ENCODE measurements at regions not wholly inside any gene's neighbourhood (a gene's known extent, or its start where the extent isn't known, plus 50 kb on each side); places are given as distances from the start of the nearest gene placed in this dataset.

DNA sequence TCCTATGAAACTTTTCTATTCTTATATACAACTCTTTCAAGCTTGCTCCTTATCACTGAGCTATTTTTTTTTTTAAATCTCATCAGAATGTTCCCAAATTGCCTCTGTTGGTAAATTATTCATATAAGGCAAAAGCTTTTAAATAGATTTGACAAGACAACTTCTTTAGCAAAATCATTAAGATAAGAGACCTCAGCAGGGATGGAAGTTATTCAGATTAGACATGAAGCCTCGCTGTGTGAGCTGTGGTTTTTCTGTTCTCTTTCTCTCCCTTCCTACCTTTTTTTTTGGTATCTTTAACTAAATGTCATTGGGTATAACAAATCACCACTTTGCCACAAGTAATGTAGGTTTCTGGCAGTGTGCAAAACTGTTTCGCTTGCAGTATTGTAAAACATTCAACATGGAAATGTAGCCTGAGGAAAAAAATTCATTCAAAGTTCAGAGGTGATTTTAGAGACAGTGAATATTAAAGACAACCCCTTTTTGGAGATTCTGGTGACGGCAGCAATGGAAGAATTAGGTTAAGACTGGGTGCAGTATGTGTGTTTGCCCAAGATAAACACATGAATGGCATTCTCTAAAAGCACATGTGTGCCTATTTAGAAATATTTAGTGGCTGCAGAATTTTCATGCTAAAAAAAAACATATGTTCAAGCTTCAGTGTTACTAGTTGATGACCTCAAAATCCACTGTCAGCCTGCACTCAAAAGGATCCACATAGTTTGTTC, 467.1 kb downstream of the ZNF608 start:
- no peaks in the 10 kb centered on the region for H3K4me1 ChIP-seq (ENCODE audit: control insufficient read depth, insufficient read depth, low read length)
- H3K4me2 ChIP-seq (ENCODE audit: low read length), result no peak overlapping the region
- no peaks in the 10 kb centered on the region for H3K9me3 ChIP-seq (replicated peaks; ENCODE audit: low read length)
- H3K9ac ChIP-seq (ENCODE audit: low read depth, low read length), result no peak overlapping the region
- H3K27me3 ChIP-seq (ENCODE audit: control insufficient read depth, insufficient read depth, low read length), result peaks cover 6% of the 10 kb centered on the region
- H3K36me3 ChIP-seq (ENCODE audit: insufficient read depth, low read length), result no peaks in the 10 kb centered on the region
- no peak overlapping the region for H3K4me3 ChIP-seq (ENCODE audit: low read length)

DNA sequence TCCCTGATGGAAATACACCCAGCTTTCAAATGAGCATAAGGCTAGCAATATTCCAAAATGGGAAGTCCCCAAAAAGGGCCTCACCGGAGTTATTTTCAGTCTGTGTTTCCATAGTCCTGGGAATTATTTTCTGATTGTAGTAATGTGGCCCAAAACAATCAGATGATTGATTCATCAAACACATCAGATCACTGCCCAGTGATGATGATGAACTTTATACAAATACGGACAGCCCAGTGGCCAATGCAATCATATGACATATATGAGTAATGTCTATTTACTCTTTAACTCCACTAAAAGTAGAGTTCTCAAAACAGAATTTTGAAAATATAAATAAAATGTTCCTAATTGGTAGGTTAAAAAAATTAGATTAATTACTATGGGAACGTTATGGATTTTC, 467.8 kb downstream of the ZNF608 start:
- Histone ChIP-seq H3K9ac (ENCODE audit: low read depth, low read length) (no peak overlapping the region), H3K27me3 (ENCODE audit: control insufficient read depth, insufficient read depth, low read length) (peaks cover 6% of the 10 kb centered on the region), H3K4me3 (ENCODE audit: low read length) (no peak overlapping the region), H3K36me3 (ENCODE audit: insufficient read depth, low read length) (no peaks in the 10 kb centered on the region), H3K4me1 (ENCODE audit: control insufficient read depth, insufficient read depth, low read length) (no peaks in the 10 kb centered on the region), H3K4me2 (ENCODE audit: low read length) (no peak overlapping the region), H3K9me3 (replicated peaks; ENCODE audit: low read length) (no peaks in the 10 kb centered on the region)

GRCh38 chr5:124277767-124278545, 468.5 kb downstream of the ZNF608 start:
- no peaks in the 10 kb centered on the region for H3K36me3 ChIP-seq (ENCODE audit: insufficient read depth, low read length)
- no peak overlapping the region for H3K4me2 ChIP-seq (ENCODE audit: low read length)
- H3K4me1 ChIP-seq (ENCODE audit: control insufficient read depth, insufficient read depth, low read length), result no peaks in the 10 kb centered on the region
- no peak overlapping the region for H3K4me3 ChIP-seq (ENCODE audit: low read length)
- no peaks in the 10 kb centered on the region for H3K9me3 ChIP-seq (replicated peaks; ENCODE audit: low read length)
- peaks cover 2% of the 10 kb centered on the region for H3K27me3 ChIP-seq (ENCODE audit: control insufficient read depth, insufficient read depth, low read length)
- H3K9ac ChIP-seq (ENCODE audit: low read depth, low read length), result no peak overlapping the region

DNA sequence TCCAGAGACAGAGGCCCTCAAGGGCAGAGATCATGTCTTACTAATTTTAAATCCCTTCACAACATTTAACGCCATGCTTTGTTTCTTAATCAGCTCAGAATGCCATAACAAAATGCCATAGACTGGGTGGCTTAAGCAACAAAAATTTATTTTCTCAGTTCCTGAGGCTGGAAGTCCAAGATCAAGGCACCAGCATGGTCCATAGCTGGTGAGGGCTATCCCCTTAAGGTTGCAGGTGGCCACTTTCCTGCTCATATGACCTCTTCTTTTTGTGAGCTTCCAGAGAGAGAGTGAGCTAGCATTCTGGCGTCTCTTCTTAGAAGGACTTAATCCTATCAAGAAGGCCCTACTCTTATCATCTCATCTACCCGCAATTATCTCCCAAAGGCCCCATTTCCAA, 470.3 kb downstream of the ZNF608 start:
- Histone ChIP-seq H3K4me2 (ENCODE audit: low read length) (no peak overlapping the region), H3K9ac (ENCODE audit: low read depth, low read length) (no peak overlapping the region), H3K4me1 (ENCODE audit: control insufficient read depth, insufficient read depth, low read length) (no peaks in the 10 kb centered on the region), H3K36me3 (ENCODE audit: insufficient read depth, low read length) (no peaks in the 10 kb centered on the region), H3K4me3 (ENCODE audit: low read length) (no peak overlapping the region), H3K9me3 (replicated peaks; ENCODE audit: low read length) (no peaks in the 10 kb centered on the region), H3K27me3 (ENCODE audit: control insufficient read depth, insufficient read depth, low read length) (no peaks in the 10 kb centered on the region)

DNA sequence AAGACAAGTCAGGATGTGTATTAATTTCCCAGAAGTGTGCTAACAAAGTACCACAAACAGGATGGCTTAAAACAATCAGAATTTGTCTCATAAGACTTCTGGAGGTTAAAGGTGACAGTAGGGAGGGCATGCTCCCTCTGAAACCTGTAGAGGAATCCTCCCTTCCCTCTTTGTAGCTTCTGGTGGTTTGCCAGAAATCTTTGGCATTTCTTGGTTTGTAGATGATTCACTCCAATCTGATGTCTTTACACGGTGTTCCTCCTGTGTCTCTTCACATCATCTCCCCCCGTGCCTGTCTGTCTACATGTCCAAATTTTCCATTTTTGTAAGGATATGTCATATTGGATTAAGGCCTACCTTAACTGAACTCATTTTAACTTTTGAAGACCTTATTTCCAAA, 471.5 kb downstream of the ZNF608 start:
- H3K9me3 ChIP-seq (replicated peaks; ENCODE audit: low read length), result no peaks in the 10 kb centered on the region
- no peak overlapping the region for H3K4me3 ChIP-seq (ENCODE audit: low read length)

GRCh38 chr5:124264499-124264898, 481.9 kb downstream of the ZNF608 start:
- Histone ChIP-seq H3K9ac (ENCODE audit: low read depth, low read length) (no peak overlapping the region), H3K27me3 (ENCODE audit: control insufficient read depth, insufficient read depth, low read length) (peaks cover 7% of the 10 kb centered on the region), H3K4me1 (ENCODE audit: control insufficient read depth, insufficient read depth, low read length) (no peaks in the 10 kb centered on the region), H3K36me3 (ENCODE audit: insufficient read depth, low read length) (no peaks in the 10 kb centered on the region), H3K4me3 (ENCODE audit: low read length) (no peak overlapping the region), H3K9me3 (replicated peaks; ENCODE audit: low read length) (no peaks in the 10 kb centered on the region), H3K4me2 (ENCODE audit: low read length) (no peak overlapping the region)

More for the DNA sequence above, 471.5 kb downstream of the ZNF608 start:
- Histone ChIP-seq H3K4me1 (ENCODE audit: control insufficient read depth, insufficient read depth, low read length) (no peaks in the 10 kb centered on the region), H3K4me2 (ENCODE audit: low read length) (no peak overlapping the region), H3K27me3 (ENCODE audit: control insufficient read depth, insufficient read depth, low read length) (no peaks in the 10 kb centered on the region), H3K9ac (ENCODE audit: low read depth, low read length) (no peak overlapping the region), H3K36me3 (ENCODE audit: insufficient read depth, low read length) (no peaks in the 10 kb centered on the region)

DNA sequence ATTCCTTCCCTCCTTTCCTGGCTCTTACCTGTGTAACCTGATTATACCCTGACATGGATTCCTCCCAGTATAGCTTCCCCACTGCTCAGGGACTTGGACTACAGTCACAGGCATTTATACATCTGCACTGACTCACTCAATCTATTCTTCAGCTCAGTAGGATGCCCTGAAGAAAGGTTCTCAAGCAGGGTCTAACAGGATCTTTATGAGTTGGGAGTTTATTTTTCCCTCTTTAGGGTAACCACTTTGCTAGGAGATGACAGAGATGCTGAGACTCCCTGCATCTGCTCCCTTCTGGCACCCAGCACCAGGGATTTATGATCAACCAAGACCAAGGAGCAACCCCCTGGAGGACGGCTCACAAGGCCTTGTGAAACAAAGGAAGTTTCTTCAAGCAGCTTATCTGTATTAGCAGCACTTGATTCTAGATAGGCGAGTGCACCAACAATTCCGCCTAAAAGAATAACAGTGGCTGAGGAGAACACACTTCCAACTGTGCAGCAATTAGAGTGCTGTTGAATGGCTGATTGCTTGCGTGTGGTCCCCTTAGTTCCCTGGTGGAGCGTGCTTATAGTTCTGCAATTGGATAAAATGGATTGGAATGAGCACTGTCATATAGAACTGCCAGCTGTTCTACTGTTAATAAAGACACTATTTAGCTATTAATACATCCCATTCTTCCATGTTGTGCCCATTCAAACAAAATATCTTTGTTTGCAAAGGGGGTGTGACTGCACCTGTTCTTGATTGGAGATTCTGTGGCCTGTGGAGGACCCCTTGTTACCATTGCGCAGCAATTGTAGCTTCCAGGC, 482.6 kb downstream of the ZNF608 start:
- Histone ChIP-seq H3K4me1 (ENCODE audit: control insufficient read depth, insufficient read depth, low read length) (no peaks in the 10 kb centered on the region), H3K4me2 (ENCODE audit: low read length) (no peak overlapping the region), H3K9me3 (replicated peaks; ENCODE audit: low read length) (no peaks in the 10 kb centered on the region), H3K36me3 (ENCODE audit: insufficient read depth, low read length) (no peaks in the 10 kb centered on the region), H3K4me3 (ENCODE audit: low read length) (no peak overlapping the region), H3K9ac (ENCODE audit: low read depth, low read length) (no peak overlapping the region), H3K27me3 (ENCODE audit: control insufficient read depth, insufficient read depth, low read length) (peaks cover 7% of the 10 kb centered on the region)

GRCh38 chr5:124262991-124263571, 483.4 kb downstream of the ZNF608 start:
- Histone ChIP-seq H3K9me3 (replicated peaks; ENCODE audit: low read length) (no peaks in the 10 kb centered on the region), H3K4me3 (ENCODE audit: low read length) (no peak overlapping the region), H3K4me2 (ENCODE audit: low read length) (no peak overlapping the region), H3K36me3 (ENCODE audit: insufficient read depth, low read length) (no peaks in the 10 kb centered on the region), H3K9ac (ENCODE audit: low read depth, low read length) (no peak overlapping the region), H3K27me3 (ENCODE audit: control insufficient read depth, insufficient read depth, low read length) (peaks cover 7% of the 10 kb centered on the region), H3K4me1 (ENCODE audit: control insufficient read depth, insufficient read depth, low read length) (no peaks in the 10 kb centered on the region)

DNA sequence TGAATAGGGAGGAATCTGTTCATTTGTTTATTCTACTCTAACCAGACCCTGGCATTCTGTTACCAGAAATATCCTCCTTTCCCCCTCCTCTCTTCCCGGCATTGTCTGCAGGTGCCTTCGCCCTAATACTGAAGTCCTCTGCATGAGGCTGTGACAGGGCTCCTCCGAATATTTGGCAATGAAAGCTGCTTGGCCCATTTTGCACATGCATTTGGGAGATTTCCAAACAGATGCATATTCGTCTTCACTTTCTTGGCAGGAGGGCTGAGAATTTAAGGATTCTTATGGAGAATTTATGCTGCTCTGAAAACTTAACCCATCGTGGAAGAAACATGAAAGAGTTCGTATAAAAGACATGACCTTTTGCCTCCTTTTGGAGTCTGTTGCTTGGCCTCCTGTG, 484.0 kb downstream of the ZNF608 start:
- no peak overlapping the region for H3K4me3 ChIP-seq (ENCODE audit: low read length)
- H3K36me3 ChIP-seq (ENCODE audit: insufficient read depth, low read length), result no peaks in the 10 kb centered on the region
- peaks cover 7% of the 10 kb centered on the region for H3K27me3 ChIP-seq (ENCODE audit: control insufficient read depth, insufficient read depth, low read length)
- no peak overlapping the region for H3K4me2 ChIP-seq (ENCODE audit: low read length)
- no peak overlapping the region for H3K9ac ChIP-seq (ENCODE audit: low read depth, low read length)
- H3K4me1 ChIP-seq (ENCODE audit: control insufficient read depth, insufficient read depth, low read length), result no peaks in the 10 kb centered on the region
- H3K9me3 ChIP-seq (replicated peaks; ENCODE audit: low read length), result no peaks in the 10 kb centered on the region

- Histone ChIP-seq H3K4me2 (ENCODE audit: low read length) (no peak overlapping the region), H3K9me3 (replicated peaks; ENCODE audit: low read length) (no peaks in the 10 kb centered on the region), H3K9ac (ENCODE audit: low read depth, low read length) (no peak overlapping the region), H3K27me3 (ENCODE audit: control insufficient read depth, insufficient read depth, low read length) (peaks cover 7% of the 10 kb centered on the region), H3K4me1 (ENCODE audit: control insufficient read depth, insufficient read depth, low read length) (no peaks in the 10 kb centered on the region), H3K4me3 (ENCODE audit: low read length) (no peak overlapping the region), H3K36me3 (ENCODE audit: insufficient read depth, low read length) (no peaks in the 10 kb centered on the region)
These were observed 484.6 kb downstream of the ZNF608 start for GRCh38 chr5:124261848-124262247.

DNA sequence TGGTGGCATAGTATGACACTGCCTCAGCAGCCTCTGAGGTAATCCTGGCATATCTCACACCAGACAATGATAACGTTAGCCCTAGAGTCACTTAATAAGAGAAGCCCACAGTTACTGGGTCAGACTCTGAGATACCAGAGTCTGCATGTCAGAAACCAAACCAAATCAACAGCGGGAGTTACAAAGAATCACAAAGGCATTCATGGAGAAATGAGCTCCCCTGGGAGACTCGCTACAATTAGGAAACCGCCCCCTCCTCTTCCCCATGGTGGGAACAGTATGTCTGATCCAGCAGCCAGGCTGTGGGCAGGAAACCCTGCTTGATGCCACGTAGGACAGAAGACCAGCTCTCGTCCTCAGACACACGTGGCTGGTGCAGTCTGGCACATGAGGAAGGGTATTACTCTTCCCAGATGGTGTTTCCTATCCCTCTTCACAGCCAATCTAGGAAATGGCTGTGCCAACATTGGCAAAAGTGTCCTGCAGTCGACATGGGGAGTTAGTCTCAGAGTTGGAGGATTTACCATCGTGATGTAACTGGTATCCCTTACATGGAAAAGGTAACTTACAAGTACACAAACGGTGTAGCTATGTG, 485.4 kb downstream of the ZNF608 start:
- Histone ChIP-seq H3K4me1 (ENCODE audit: control insufficient read depth, insufficient read depth, low read length) (no peaks in the 10 kb centered on the region), H3K9me3 (replicated peaks; ENCODE audit: low read length) (no peaks in the 10 kb centered on the region), H3K4me2 (ENCODE audit: low read length) (no peak overlapping the region), H3K9ac (ENCODE audit: low read depth, low read length) (no peak overlapping the region), H3K27me3 (ENCODE audit: control insufficient read depth, insufficient read depth, low read length) (peaks cover 7% of the 10 kb centered on the region), H3K4me3 (ENCODE audit: low read length) (no peak overlapping the region), H3K36me3 (ENCODE audit: insufficient read depth, low read length) (no peaks in the 10 kb centered on the region)

All from skeletal muscle satellite cell (primary cell).